Stromal cell of bone marrow (primary cell): ENCODE measurements at regions not wholly inside any gene's neighbourhood (a gene's known extent, or its start where the extent isn't known, plus 50 kb on each side); places are given as distances from the start of the nearest gene placed in this dataset.
"Not testable (repeated sequence)": the region's sequence is repeated elsewhere in the genome, so short reads cannot be mapped to it uniquely, and the experiment has no call there.

Experiments
- DNase-seq: peaks from one replicate; pipeline ENCODE4 v3.0.0-alpha.2; 2012; ENCODE audit warnings: low read depth

- DNase-seq, result peak; percentile 23
Measured at GRCh38 chr13:97726664-97727280, 226.7 kb upstream of the IPO5 start.

DNA sequence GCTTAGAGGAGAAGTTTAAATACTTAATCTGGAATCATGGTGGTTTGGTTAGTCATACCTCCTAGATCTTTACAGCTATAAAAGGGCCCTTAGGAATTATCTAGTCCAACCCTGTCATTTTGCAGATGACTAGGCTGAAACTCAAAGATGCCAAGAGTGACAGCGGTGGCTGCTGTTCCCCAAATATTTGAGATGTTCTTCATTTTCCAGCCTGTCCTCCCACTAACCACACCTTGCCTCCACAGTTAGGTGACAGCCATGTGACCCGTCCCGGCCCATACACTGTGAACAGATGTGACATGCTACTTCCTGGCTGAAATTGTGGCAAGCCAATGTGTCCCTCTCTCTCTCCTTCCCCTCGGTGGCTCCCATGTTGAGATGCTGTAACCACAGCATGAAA lies 225.5 kb upstream of the IPO5 start:
- no peak for DNase-seq

DNA sequence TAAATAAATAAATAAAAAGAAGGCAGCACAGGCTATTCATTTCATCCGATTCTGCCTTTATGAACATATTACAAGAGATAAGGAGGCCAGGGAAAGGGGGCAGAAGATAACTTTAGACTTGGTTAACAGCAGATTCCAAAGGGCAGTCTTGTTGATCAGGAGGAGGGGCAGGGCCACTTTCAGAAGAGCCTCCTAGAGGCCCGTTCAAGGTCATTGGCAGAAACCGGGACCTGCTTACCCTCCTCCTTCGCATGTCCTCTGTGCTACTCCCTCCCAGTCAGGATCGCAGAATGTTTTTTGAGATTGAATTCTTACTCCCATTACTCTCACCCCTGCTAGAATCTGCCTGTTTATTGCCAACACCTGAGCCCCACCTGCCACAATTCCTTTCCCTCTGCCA lies 217.0 kb upstream of the IPO5 start:
- no peak for DNase-seq

DNA sequence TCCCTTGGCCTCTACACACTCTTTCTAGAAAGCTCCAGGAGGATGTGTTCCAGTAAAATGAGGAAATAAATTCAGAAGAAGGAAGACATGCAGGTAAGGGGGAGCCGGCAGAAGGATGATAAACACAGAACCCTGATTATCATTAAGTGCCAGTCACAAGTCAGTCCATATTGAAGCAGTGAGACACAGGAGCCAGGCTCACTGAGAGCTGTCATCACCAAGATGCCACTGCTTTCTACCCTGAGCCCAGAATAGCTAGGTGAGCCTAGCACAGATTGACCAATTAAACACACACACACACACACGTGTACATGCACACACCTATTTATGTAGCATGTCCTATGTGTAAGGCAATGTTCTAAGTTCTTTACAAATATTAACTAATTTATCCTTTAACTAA lies 211.4 kb upstream of the IPO5 start:
- DNase-seq, result no peak

GRCh38 chr13:97743938-97744337 lies 209.5 kb upstream of the IPO5 start:
- no peak for DNase-seq

DNA sequence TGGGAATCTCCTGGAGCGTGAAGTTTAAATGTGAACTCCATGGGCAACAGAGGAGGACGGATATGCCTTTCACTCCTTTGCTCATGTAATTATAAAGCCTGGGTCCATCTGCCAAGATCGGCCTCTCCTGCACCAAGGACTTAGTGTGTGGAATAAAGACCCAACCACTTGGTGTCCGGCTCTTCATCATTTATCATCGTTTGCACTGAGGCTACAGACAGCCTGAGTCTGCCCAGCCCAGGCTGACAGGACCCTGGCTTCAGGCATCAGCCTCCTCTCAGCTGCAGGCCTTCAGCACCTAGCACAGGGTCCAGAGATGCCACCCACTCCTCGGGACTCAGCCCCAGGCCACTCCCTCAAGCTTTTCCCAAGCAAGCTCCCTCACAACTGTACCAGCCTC lies 206.8 kb upstream of the IPO5 start:
- DNase-seq, result no peak

DNA sequence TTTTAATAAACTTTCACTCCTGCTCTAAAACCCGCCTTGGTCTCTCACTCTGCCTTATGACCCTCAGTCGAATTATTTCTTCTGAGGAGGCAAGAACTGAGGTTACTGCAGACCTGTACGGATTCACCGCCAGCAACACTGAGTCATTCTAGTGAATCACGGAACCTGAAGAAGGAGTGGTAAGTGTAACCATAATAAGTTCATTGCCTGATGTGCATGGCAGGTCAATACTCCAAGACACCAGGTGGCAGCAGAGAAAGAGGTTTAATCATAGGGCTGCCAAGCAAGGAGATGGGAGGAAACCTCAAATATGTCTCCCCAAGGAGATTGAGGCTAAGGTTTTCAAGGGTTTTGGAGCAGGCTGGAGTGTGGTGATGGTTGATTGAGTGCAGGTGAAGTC lies 204.3 kb upstream of the IPO5 start:
- no peak for DNase-seq

DNA sequence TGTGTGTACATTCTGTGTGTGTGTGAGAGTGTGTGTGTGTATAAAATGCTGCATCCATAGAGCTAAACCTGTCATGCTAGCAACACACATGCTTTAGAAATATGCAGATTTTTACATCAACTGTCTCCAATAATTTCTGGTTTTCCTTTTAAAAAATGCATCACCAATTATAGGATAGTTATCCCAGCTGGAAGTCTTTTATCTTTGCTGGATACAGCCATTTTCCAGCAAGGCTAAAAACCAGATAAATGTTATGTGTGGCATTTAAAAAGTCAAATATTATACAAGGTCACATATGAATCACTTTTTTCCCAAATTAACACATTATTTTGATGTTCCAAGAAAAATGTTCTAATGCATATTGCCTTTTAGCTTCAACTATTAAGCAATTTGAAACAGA lies 202.0 kb upstream of the IPO5 start:
- DNase-seq, result no peak

DNA sequence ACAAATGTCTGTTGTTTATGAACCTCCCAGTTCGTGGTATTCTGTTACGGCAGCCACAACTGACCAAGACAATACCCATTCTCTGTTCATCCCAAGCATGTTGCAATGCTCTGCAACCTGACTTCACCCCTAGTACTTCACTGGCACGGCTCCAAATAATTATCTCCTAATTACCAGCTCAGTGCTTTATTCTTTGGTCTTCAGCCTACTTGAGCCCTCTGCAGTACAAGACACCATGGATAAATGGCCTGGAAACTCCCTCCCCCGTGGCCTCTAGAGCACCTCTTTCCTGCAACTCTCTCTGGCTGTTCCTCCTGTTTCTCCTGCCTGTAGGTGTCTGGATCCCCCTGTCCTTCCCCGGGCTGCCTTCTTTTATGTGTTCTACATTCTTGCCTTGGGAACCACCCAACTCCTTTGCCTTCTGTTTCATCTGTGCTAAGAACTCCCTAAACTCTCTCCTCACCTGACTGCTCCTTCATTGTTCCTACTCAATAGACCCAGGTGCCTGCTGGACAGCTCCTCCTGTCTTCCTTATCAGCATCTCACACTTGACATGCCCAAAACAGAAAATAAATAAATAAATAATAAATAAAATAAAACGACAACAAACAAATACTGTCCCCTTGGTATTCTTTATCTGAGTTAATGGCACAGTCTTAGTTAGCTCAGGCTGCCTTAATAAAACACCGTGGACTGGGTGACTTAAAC lies 200.4 kb upstream of the IPO5 start:
- DNase-seq, result no peak

DNA sequence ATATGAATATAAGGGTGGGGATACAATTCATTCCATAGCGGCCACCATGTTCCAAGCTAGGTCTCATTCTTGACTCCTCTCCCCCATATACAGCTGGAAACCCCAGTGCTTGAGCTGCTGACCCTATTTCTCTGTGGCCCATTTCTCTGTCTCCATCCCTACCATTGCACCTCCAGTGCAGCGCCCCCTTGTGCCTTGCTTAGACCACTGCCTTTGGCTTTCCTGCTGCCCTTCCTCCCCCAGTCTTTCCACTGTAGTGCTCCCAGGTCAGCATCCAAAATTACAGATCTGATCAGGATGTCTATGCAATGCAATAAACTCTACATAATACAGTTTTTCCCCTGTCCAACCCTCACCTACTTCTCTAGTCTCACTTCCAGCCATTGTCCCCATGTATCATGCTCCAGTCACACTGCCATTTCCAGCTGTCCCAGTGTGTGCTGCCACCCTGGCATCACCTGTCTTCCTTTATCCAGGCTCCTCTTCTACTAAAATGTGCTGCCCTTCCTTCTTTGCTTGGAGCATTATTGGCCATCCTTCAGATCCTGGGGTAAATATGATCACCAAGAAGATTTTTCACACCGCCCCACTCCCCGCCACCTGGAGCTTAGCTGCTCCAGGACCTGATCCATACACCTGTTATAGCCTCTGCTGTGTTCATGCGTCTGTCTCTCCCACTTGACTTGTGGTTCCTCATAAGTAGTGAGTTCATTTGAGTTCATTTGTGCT lies 199.4 kb upstream of the IPO5 start:
- no peak for DNase-seq

DNA sequence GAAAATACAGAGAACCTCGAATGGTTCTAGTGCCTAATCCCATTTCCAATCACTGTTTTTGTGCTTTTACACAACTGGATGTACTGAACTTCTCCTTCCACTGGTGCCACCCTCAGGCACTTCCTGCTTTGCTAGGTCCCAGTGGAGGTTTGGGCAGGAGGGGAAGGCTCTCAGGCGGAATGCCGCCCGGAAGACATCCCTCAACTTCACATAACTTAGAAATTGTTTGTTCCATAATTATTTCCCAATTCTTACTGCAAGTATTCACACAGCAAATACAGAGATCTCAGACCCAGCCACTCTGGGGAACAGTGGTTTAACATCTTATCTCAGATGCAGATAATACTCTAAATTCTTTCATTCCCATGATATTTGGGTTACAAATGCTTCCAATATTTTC lies 195.7 kb upstream of the IPO5 start:
- no peak for DNase-seq

DNA sequence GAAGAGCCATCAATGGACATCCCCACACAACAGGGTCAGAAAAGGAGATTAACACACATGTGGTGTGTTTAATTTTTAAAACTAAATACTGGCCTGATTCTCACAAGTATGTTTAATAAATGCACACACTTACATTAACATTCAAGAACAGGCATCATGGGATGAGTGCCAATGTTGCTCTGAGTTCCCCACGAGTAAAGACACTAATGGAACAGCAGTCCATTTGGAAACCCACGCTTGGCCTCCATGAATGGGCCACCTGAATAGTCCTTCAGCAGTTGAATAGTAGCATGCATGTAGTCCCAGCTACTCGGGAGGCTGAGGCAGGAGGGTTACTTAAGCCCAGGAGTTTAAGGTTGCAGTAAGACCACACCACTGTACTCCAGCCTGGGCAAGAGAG lies 195.2 kb upstream of the IPO5 start:
- no peak for DNase-seq

GRCh38 chr13:97761796-97762540 lies 191.5 kb upstream of the IPO5 start:
- DNase-seq, result no peak

DNA sequence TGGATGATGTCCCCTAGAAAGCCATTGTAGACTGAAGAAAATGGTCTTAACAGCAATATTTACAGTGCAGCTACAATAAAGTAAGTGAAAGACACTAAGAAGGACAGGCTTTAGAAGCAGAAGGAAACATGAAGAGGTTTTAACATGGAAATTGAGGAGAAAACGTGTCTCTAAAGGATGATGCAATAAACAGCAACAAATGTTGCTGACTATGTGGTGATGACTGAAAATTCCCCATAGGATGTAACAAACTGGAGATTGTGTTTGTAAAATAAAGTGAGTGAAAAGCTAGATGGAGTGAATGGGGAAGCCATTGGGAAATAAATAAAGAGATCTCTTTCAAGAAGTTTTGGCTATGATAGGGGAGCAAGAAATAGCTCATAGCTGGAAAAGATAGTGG lies 186.7 kb upstream of the IPO5 start:
- no peak for DNase-seq

DNA sequence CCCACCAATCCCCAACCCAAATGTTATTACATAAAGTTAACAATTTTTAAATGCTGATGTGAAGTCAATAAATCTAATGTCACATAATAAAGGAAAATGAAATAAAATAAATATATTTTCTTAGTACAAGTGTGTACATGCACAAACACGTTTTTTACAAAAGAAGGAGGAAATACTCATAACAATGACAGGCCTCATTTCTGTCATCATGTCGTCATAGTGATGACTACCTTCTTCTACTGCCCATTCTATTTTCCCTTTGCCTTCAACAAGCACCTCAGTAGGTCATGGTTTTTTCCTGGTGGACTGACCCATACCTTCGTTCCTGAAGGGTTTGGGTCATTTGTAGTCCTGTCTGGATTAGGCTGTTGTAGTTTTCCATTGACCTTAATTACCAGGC lies 185.3 kb upstream of the IPO5 start:
- no peak for DNase-seq

GRCh38 chr13:97770231-97770630 lies 183.2 kb upstream of the IPO5 start:
- not testable (repeated sequence) for DNase-seq

- not testable (repeated sequence) for DNase-seq
Measured at GRCh38 chr13:97772466-97772865, 181.0 kb upstream of the IPO5 start.

GRCh38 chr13:97774391-97775100 lies 178.9 kb upstream of the IPO5 start:
- DNase-seq, result not testable (repeated sequence)

GRCh38 chr13:97780486-97780885 lies 173.0 kb upstream of the IPO5 start:
- DNase-seq, result no peak

GRCh38 chr13:97781891-97782305 lies 171.6 kb upstream of the IPO5 start:
- DNase-seq, result peak; percentile 67

GRCh38 chr13:97786510-97786909 lies 167.0 kb upstream of the IPO5 start:
- DNase-seq, result no peak

DNA sequence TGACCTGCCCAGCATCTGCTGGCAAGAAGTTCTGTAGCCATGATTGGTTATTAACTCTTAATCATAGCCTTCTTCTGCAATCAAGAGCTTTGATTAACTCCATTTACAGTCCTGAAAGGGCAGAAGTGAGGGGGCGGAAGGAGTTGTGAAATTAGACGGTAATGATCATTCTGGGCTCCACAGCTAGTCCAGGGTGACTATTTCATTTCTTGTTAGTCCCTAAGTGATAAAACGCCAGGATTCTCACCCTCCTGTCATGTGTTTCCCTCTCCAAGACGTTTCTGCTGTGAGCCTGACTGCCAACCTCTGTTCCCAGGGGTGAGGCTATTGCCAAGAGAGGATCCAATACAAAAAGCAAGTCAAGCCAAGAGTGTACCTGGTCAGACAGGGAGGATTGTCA lies 155.9 kb upstream of the IPO5 start:
- DNase-seq, result no peak
